SIG-M5 treated with dmso at 0.1 percent for 504 hours (cell line): ENCODE measurements at regions not wholly inside any gene's neighbourhood (a gene's known extent, or its start where the extent isn't known, plus 50 kb on each side); places are given as distances from the start of the nearest gene placed in this dataset.

Source experiments
- DNase-seq: peaks from one replicate; lab custom pipeline; 2025; ENCODE audit not compliant: unreplicated experiment; lab: John Stamatoyannopoulos, UW

- DNase-seq = no peak
These were observed 84.4 kb upstream of the ETV6 start for GRCh38 chr12:11564984-11565651.

DNA sequence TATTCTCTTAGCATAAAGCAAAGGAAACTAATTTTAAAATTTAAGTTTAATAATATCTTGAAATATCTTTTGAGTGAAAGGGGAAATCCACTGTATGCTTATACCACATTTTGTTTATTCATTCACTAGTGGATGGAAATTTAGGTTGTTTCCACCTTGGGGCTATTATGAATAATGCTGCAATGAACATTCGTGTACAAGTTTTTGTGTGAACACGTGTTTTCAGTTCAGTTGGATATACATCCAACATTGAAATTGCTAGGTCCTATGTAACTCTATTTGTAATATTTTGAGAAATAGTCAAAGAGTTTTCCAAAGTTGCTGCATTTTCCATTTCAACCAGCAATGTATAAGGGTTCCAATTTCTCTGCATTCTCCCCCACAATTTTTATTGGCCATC, 83.7 kb upstream of the ETV6 start:
- no peak for DNase-seq

DNA sequence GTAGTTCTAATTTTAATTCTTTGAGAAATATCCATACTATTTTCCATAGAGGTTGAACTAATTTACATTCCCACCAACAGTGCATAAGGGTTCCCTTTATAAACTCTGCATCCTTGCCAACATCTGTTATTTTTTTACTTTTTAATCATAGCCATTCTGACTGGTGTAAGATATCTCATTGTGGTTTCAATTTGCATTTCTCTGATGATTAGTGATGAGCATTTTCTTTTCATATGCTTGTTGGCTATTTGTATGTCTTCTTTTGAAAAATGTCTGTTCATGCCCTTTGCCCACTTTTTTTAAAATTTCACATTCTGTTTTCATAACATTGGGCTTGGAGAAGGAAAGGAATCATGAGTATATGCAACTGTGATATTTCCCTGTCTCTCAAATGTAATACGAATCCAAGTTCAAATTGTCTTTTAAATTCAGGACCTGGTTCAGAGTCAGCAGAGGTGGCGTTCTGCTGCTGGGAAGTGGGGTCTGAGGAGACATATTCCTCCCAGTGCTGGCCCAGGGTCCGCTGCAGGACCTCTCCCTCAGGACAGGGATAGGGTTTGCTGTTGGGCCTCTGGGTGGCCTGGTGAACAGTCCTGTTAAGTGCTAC, 81.2 kb upstream of the ETV6 start:
- DNase-seq = no peak

- DNase-seq = no peak
These were observed 80.6 kb upstream of the ETV6 start for GRCh38 chr12:11568762-11569478.

DNA sequence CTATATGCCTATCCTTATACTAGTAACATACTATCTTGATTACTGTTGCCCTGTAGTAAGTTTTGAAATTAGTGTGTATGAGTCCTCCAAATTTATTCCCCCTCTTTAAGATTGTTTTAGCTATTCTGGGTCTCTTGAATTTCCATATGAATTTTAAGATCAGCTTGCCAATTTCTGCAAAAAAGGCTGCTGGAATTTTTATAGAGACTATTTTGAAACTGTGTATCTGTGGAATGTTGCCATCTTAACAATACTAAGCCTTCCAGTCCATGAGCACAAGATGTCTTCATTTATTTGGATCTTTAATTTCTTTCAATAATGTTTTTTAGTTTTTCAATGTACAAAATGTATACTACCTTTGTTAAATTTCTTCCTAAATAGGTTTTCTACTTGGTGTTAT, 79.8 kb upstream of the ETV6 start:
- no peak for DNase-seq

GRCh38 chr12:11573880-11574279, 75.6 kb upstream of the ETV6 start:
- DNase-seq = no peak

GRCh38 chr12:11576104-11576503, 73.4 kb upstream of the ETV6 start:
- peak; percentile 27 for DNase-seq

- no peak for DNase-seq
These were observed 71.7 kb upstream of the ETV6 start for GRCh38 chr12:11577658-11578260.

DNA sequence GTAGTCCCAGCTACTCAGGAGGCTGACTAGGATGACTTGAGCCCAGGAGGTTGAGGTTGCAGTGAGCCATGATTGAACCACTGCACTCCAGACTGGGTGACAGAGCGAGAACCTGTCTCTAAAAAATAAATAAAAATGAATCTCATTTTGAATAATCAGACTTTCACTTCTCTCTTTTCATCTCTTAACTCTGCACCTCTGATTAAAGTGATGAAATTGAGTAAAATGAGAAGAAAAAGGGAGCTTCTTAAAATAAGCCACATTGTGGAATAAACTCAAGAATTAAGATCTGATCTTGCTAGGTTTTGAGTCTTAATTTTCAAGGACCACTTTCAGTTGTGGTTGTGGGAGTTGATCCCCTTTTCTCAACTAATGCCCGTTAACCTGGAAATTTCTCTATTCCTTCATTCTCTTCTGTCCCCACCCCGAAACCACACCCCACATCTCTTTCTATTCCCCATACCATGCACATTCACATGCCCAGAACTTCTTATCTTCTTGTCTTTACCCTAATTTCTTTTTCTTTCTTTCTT, 70.9 kb upstream of the ETV6 start:
- DNase-seq = peak; percentile 25

DNA sequence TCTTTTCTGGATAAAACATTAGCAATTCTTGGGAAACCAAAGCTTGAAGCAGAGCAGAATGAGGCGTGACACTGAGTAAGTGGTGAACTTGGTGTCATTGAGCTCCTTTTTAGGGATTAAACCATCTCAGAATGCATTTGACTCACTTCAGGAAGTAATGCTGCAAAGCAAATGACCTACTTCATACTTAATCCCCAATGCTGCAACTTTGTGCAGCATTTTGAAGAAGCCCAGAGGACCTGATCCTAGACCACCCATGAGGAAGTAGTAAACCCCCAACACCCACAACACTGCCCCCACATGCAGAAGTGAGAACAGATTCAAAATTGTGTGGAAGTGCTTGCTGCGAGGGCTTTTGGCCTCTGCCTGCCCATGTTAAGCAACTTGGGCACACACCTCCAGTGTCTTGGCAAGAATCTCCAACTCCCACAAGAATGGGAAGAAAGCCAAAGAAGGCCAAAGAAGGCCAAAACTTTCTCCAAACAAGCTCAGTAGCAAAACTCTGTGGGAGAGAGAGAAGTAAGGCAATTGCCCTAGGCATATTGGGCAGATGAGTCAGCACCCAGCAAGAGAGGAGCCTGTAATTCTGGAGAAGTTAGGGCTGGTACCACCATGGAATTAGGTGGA, 69.2 kb upstream of the ETV6 start:
- DNase-seq = peak; percentile 85

DNA sequence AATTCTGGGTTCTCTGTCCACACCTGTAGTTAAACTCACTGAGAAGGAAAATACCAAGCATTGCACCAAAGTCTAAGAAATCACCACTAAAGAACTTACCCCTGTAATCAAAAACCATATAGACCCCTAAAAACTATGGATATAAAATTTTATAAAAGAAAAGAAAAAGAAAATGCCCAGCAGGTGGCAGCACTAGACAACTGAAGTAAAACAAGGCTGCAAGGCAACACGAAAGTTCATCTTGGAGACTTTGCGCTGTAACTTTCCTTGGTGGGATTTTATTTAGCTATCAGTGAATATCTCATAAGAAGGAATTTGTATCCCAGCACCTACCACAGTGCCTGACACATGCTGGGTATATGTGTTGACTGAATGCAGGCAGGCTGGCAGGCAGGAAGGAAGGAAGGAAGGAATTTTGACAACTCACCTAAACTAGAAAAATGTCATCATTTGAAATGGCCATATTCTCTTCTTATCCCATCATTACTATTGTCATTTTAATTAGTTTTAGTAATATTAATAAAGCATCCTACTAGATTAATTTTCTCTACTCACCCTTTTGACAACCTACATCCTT, 68.2 kb upstream of the ETV6 start:
- DNase-seq = peak; percentile 66

- DNase-seq = no peak
These were observed 65.1 kb upstream of the ETV6 start for GRCh38 chr12:11584221-11584855.

- DNase-seq = no peak
These were observed 57.0 kb upstream of the ETV6 start for GRCh38 chr12:11592484-11592883.

DNA sequence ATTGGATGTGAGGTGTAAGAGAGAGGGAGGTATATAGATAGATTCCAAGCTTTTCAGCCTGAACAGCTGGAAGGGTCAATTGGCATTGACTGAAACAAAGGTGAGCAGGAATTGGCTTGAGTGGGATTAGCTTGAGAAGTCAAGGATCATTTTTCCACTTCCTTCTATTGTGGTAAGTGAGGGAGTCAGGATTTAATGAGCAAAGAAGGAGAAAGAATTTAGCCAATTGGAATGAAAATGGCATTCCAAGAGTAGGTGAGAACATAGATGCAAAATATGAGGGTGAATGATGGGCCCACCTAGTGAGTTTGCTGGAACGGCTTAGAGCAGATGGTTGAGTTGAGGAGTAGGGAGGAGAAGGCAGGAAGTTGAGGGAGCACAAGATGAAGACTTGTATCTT, 56.5 kb upstream of the ETV6 start:
- no peak for DNase-seq

- DNase-seq = peak; percentile 78
These were observed 54.4 kb upstream of the ETV6 start for GRCh38 chr12:11595080-11595479.

DNA sequence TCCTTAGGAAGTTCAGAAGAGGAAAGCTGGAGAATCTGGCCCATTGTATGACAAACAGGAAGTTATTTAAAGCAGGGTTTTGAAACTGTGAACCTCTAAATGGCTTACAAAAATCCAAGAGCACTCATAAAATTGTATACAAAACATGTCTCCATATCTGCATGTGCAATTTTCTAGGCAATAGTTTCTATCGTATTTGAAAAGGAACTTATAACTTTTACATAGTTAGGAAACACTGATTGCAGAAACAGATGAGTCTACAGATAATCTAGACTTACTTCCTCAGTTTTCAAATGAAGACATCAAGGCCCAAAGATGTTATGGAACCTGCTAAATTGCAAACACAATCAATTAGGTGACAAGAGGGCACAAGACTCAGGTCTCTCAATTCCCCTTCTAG, 53.3 kb upstream of the ETV6 start:
- DNase-seq = peak; percentile 71

DNA sequence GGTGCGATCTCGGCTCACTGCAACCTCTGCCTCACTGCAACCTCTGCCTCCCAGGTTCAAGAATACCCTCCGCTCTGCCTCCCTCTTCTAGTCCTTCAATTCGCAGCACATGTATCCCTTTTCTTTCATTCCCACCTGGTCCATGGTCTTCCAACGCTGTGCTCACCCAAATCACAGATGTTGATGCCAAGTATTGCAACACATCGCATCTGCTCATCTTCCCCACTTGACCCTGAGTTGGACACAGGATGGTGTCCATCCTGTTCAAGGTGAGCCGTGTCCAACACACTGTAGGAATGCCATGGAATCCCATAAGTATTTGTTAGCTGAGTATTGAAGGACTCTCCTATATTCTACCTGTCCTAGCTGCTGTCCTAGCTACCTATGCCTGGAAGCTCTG, 50.6 kb upstream of the ETV6 start:
- DNase-seq = no peak
